ENCODE measurements at regions not wholly inside any gene's neighbourhood (a gene's known extent, or its start where the extent isn't known, plus 50 kb on each side); places are given as distances from the start of the nearest gene placed in this dataset.

- TF ChIP-seq POLR2AphosphoS5 (IDR thresholded peaks at IDR 0.05; ENCODE audit: low read depth, low read length) (no peak), SIN3A (IDR thresholded peaks at IDR 0.05; ENCODE audit: borderline replicate concordance, low read depth, low read length) (no peak), REST (IDR thresholded peaks at IDR 0.05; ENCODE audit: low read depth, low read length) (no peak), USF2 (IDR thresholded peaks at IDR 0.05; ENCODE audit: borderline replicate concordance, low read depth, low read length) (no peak), EP300 (IDR thresholded peaks at IDR 0.05; ENCODE audit: borderline replicate concordance in 1 of 2, low read depth in 1 of 2, low read length in 1 of 2) (no peak), TAF1 (IDR thresholded peaks at IDR 0.05; ENCODE audit: borderline replicate concordance, low read depth, low read length) (no peak)
- TF ChIP-seq, protein P1, sequence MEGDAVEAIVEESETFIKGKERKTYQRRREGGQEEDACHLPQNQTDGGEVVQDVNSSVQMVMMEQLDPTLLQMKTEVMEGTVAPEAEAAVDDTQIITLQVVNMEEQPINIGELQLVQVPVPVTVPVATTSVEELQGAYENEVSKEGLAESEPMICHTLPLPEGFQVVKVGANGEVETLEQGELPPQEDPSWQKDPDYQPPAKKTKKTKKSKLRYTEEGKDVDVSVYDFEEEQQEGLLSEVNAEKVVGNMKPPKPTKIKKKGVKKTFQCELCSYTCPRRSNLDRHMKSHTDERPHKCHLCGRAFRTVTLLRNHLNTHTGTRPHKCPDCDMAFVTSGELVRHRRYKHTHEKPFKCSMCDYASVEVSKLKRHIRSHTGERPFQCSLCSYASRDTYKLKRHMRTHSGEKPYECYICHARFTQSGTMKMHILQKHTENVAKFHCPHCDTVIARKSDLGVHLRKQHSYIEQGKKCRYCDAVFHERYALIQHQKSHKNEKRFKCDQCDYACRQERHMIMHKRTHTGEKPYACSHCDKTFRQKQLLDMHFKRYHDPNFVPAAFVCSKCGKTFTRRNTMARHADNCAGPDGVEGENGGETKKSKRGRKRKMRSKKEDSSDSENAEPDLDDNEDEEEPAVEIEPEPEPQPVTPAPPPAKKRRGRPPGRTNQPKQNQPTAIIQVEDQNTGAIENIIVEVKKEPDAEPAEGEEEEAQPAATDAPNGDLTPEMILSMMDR (IDR thresholded peaks at IDR 0.05): no peak
These were observed 335.8 kb downstream of the PABPC4L start for GRCh38 chr4:133865612-133866327.
